Activated naive CD8-positive, alpha-beta T cell (primary cell): ENCODE measurements at regions not wholly inside any gene's neighbourhood (a gene's known extent, or its start where the extent isn't known, plus 50 kb on each side); places are given as distances from the start of the nearest gene placed in this dataset.
"Not testable (repeated sequence)": the region's sequence is repeated elsewhere in the genome, so short reads cannot be mapped to it uniquely, and the experiment has no call there.

Experiments
- H3K27ac Mint-ChIP-seq: one replicate; pipeline ENCODE4 v1.8.0; 2021; ENCODE audit warnings: mixed read lengths
- H3K27me3 Mint-ChIP-seq: one replicate; pipeline ENCODE4 v1.8.0; 2021; ENCODE audit warnings: mixed read lengths
- H3K36me3 Mint-ChIP-seq: one replicate; pipeline ENCODE4 v1.8.0; 2021; ENCODE audit warnings: mixed read lengths
- H3K4me1 Mint-ChIP-seq: one replicate; pipeline ENCODE4 v1.8.0; 2021; ENCODE audit warnings: low read depth, mixed read lengths
- H3K4me3 Mint-ChIP-seq: one replicate; pipeline ENCODE4 v1.8.0; 2021; ENCODE audit warnings: mild to moderate bottlenecking, mixed read lengths
- H3K9me3 Mint-ChIP-seq: one replicate; pipeline ENCODE4 v1.8.0; 2021; ENCODE audit warnings: low read depth, mixed read lengths

DNA sequence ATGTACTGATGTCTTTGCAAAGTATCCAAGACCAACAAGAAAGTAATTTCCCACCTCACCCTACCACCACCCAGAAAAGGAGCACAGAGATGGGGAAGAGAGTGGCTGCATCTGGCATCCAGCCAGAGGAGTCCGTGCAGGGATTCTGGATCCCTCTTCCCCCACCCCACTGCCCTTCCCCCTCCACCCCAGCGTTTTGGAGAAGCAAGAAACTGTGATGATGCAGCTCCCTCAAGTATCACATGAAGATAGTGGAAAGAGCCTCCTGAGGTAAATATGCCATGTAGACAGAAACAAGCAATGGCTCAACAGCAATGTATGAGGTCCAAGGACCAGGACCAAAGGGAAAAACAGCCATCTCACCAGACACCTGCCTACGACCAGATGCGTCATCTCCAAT lies 153.8 kb downstream of the DEPDC1B start:
- Mint-ChIP-seq H3K36me3 (no peaks in the 10 kb centered on the region), H3K4me3 (no peak overlapping the region), H3K4me1 (peaks cover 5% of the 10 kb centered on the region), H3K9me3 (no peaks in the 10 kb centered on the region), H3K27me3 (no peaks in the 10 kb centered on the region), H3K27ac (no peak overlapping the region)

DNA sequence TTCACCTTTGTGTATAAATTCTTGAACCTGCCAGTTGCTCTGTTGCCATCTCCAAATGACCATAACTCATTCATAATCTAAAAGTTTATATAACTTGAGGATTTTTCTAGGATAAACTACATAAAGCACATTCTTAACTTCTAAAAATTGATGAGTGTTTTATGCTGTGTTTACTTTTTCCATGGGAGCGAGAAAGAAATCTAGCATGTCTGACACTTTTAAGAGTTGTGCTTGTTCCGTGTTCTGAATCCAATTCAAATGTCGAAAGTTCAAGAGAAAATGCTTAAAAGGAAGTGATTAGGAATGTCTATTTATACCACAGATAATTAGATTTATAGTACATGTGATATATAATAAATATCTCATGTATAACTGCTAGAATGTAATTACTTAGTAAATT lies 154.4 kb downstream of the DEPDC1B start:
- no peak overlapping the region for H3K4me3 Mint-ChIP-seq
- peaks cover 5% of the 10 kb centered on the region for H3K4me1 Mint-ChIP-seq
- no peaks in the 10 kb centered on the region for H3K27me3 Mint-ChIP-seq
- no peak overlapping the region for H3K27ac Mint-ChIP-seq
- no peaks in the 10 kb centered on the region for H3K9me3 Mint-ChIP-seq
- no peaks in the 10 kb centered on the region for H3K36me3 Mint-ChIP-seq

DNA sequence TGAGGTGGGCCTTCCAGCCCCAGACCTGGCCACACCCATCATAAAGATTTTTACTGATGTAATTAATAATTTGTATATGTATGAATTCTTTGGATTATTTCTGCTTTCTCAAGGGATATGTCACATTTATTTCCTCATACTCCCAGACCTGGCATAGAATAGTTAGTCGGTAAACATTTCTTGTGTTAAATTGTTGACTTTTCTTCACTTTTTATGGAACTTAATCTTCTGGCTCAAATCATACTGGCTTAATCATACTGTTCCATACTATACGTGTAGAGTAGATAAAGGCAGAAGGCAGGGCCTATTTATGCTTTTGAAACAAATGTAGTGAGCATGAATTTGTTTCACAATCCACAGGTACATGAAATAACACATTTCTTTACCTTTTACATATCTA lies 155.8 kb downstream of the DEPDC1B start:
- H3K4me1 Mint-ChIP-seq, result peaks cover 12% of the 10 kb centered on the region
- H3K27me3 Mint-ChIP-seq, result no peaks in the 10 kb centered on the region
- no peaks in the 10 kb centered on the region for H3K36me3 Mint-ChIP-seq
- no peaks in the 10 kb centered on the region for H3K9me3 Mint-ChIP-seq
- no peak overlapping the region for H3K27ac Mint-ChIP-seq
- H3K4me3 Mint-ChIP-seq, result no peak overlapping the region

DNA sequence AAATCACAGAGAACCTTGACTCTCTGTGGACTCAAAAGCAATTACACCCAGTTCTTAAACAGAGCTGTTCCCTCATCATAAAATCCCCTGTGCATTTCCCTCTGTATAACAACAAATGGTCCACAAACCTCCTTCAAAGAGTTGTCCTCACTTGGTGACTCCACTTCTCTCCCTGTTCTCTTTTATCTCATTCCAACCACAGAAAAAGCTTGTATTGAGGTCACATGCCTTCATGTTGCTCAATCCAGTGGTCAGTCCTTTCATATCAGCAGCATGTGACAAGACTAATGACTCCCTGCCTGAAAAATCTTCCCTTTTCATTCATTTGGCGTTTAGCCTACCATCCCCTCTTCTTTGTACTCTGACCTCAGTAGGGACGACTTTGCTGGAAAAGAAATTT lies 158.0 kb downstream of the DEPDC1B start:
- Mint-ChIP-seq H3K36me3 (no peaks in the 10 kb centered on the region), H3K4me3 (no peak overlapping the region), H3K27me3 (no peaks in the 10 kb centered on the region), H3K9me3 (no peaks in the 10 kb centered on the region), H3K4me1 (peaks cover 14% of the 10 kb centered on the region), H3K27ac (no peak overlapping the region)

DNA sequence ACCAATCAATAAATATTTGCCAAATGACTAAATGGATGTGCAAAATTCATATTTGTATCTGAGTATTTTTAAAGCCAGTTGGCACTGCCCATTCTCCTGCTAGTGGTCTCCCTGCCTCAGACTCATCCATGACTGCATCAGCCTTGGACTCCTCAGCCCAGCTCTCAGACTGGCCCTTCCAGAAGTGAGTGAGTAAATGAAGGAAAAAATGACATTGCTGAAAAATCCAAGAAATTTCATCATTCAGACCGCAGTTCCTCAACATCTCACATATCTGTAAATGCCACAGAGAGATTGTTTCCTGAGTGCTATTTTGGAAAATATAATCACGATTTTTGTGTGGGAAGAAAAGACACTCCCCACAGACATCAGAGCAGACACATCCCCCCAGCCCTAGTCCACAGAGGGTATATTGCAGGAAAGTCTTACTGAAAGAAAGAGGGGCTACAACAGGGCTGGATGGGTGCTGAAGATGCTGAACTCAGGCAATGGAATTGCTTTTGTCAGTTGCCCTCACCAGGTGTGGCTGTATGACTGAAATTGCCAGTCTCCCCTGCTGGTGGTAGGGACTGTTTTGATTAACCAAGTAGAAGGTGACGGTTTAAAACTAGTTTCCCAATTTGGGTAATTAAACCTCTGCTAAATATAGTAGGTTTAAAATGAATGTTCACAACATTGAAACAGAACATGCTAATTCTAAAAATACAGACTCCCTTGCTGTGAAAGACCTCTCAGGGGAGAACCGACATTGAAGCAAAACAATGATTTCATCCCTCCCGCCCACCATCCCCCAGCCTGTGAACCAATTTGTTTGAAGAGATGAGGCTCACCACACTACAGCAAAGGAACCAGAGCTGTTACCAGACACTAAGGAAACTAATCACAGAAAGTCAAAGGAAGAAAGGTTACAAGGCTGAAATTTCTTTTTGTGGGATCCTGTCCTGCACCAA lies 158.8 kb downstream of the DEPDC1B start:
- H3K4me3 Mint-ChIP-seq, result no peak overlapping the region
- no peaks in the 10 kb centered on the region for H3K36me3 Mint-ChIP-seq
- H3K27me3 Mint-ChIP-seq, result no peaks in the 10 kb centered on the region
- H3K4me1 Mint-ChIP-seq, result peaks cover 14% of the 10 kb centered on the region
- H3K27ac Mint-ChIP-seq, result no peak overlapping the region
- H3K9me3 Mint-ChIP-seq, result no peaks in the 10 kb centered on the region

DNA sequence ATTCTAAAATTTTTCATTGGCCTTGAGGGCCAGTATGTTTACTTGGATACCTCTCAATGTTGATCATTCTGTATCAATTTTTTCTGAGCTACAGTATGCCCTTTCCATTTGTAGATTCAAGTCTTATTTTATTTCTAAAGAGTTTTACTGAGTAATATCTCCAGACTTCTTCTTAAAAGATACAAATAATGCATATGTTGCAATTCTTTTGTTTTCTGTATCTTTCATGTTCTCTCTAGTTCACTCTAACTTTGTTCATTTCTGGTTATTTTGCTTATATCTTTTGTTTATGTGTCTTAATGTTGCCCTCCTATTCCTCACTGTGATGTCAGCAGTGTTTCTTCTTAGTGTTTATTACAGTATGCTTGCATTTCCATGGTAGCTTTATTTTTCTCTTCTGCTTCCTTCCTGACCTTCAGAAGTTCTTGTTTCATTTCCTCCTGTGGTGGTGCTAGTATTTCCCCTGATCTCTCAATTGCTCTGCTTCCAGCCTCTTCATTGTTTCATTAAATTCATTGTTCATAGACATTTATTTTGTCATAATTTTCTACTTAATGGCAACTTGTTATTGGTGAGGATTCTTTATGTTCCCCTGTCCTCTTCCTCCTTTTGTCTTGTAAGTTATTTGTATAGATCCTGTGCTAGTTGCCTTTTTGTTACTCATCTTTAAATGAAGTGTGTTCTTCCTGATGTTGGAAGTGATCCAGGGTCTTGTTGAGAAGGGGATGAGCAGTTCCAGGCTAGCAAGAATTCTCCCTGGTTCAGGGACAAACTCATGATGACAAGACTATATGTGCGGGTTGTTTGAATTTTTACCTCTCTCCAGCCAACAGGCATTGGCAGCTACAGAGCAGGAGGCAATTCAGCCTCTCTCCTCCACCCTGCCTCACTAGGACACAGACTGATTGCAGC lies 160.8 kb downstream of the DEPDC1B start:
- H3K4me3 Mint-ChIP-seq, result peak overlapping the region; percentile 14

DNA sequence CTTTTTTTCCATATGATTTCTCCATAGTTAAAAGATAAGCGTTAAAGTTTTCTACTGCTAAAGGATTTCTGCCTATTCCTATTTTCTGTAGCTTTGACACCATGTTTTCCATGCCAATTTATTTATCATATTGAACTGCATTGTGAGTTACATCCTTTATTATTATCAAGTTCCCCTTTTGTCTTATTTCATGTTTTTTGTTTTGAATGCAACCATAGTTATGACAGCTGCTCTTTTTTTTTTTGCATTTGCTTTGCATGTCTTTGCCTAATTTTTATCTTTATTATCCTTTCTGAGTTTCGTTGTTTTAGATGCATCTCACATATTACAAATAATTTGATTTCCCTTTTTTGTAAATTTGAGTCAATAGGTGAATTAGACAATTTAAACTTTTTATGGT lies 161.5 kb downstream of the DEPDC1B start:
- Mint-ChIP-seq H3K4me1 (peaks cover 14% of the 10 kb centered on the region), H3K9me3 (peaks cover 4% of the 10 kb centered on the region), H3K36me3 (no peaks in the 10 kb centered on the region), H3K27ac (no peak overlapping the region), H3K27me3 (no peaks in the 10 kb centered on the region), H3K4me3 (no peak overlapping the region)

More for the DNA sequence above, 160.8 kb downstream of the DEPDC1B start:
- H3K9me3 Mint-ChIP-seq, result no peaks in the 10 kb centered on the region
- no peak overlapping the region for H3K27ac Mint-ChIP-seq
- no peaks in the 10 kb centered on the region for H3K27me3 Mint-ChIP-seq
- H3K4me1 Mint-ChIP-seq, result peaks cover 14% of the 10 kb centered on the region
- no peaks in the 10 kb centered on the region for H3K36me3 Mint-ChIP-seq

DNA sequence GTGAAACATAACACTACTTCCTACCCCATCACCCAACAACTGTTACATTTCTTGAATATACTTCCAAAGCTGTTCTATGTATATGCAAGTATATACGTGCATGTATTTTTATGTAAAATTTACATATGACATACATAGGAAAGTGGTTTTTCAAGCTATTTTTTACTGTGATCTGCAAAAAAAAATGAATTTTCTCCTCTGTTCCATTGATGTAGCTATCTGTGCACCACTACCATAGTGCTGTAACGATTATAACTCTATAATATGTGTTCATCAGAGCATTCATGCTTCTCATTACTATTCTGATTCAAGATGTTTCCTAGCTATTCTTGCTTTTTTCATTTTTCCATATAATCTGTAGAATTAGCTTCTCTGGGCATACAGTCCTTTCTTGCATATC lies 164.0 kb downstream of the DEPDC1B start:
- H3K27ac Mint-ChIP-seq, result no peak overlapping the region
- no peaks in the 10 kb centered on the region for H3K36me3 Mint-ChIP-seq
- H3K27me3 Mint-ChIP-seq, result no peaks in the 10 kb centered on the region
- peaks cover 9% of the 10 kb centered on the region for H3K4me1 Mint-ChIP-seq
- H3K4me3 Mint-ChIP-seq, result no peak overlapping the region
- H3K9me3 Mint-ChIP-seq, result peaks cover 4% of the 10 kb centered on the region

DNA sequence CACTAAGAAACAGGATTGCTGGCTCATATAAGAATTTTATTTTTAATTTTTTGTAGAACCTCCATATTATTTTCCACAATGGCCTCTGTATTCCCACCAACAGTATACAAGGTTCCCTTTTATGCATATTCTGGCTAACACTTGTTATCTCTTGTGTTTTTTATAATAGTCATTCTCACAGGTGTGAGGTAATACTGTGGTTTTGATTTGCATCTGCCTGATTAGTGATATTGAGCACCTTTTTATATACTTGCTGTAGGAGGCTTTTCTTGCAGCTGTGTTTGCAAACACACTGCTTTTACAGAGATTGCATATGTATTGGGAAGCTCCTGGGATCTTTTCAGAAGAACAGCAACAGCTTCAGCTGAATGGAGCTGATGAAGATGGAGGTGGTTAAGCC lies 164.8 kb downstream of the DEPDC1B start:
- Mint-ChIP-seq H3K27me3 (no peaks in the 10 kb centered on the region), H3K4me1 (peaks cover 9% of the 10 kb centered on the region), H3K9me3 (peaks cover 4% of the 10 kb centered on the region), H3K4me3 (no peak overlapping the region), H3K27ac (no peak overlapping the region), H3K36me3 (no peaks in the 10 kb centered on the region)

DNA sequence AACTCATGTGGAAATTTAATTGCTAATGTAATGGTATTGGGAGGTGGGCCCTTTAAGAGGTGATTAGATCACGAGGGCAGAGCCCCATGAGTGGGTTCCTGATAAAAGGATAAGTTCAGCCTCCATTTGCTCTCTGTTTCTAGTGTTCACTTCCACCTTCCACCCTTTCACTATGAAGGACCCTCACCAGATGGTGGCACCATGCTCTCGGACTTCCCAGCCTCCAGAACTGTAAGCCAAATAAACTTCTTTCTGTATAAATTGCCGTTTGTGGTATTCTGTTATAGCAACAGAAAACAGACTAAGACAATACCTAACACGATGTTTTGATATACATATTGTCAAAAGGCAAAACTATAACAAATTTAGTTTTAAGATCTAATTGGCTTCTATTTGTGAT lies 166.2 kb downstream of the DEPDC1B start:
- H3K27me3 Mint-ChIP-seq, result no peaks in the 10 kb centered on the region
- H3K36me3 Mint-ChIP-seq, result no peaks in the 10 kb centered on the region
- no peak overlapping the region for H3K4me3 Mint-ChIP-seq
- H3K4me1 Mint-ChIP-seq, result no peaks in the 10 kb centered on the region
- peaks cover 4% of the 10 kb centered on the region for H3K9me3 Mint-ChIP-seq
- H3K27ac Mint-ChIP-seq, result no peak overlapping the region

DNA sequence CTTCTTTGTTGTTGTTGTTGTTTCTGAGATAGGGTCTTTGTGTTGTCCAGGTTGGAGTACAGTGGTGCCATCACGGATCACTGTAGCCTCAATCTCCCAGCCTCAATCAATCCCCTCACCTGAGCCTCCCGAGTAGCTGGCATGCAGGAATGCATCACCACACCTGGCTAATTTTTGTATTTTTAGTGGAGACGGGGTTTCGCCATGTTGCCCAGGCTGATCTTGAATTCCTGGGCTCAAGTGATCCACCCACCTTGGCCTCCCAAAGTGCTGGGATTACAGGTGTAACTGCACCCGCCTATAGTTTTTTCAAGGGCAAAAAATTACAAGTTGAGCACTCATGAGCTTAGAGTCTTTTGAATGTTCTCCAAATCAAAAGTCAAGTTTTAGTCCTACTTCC lies 167.2 kb downstream of the DEPDC1B start:
- H3K4me1 Mint-ChIP-seq, H3K27me3 Mint-ChIP-seq, H3K9me3 Mint-ChIP-seq, H3K4me3 Mint-ChIP-seq, H3K36me3 Mint-ChIP-seq, H3K27ac Mint-ChIP-seq: not testable (repeated sequence)

DNA sequence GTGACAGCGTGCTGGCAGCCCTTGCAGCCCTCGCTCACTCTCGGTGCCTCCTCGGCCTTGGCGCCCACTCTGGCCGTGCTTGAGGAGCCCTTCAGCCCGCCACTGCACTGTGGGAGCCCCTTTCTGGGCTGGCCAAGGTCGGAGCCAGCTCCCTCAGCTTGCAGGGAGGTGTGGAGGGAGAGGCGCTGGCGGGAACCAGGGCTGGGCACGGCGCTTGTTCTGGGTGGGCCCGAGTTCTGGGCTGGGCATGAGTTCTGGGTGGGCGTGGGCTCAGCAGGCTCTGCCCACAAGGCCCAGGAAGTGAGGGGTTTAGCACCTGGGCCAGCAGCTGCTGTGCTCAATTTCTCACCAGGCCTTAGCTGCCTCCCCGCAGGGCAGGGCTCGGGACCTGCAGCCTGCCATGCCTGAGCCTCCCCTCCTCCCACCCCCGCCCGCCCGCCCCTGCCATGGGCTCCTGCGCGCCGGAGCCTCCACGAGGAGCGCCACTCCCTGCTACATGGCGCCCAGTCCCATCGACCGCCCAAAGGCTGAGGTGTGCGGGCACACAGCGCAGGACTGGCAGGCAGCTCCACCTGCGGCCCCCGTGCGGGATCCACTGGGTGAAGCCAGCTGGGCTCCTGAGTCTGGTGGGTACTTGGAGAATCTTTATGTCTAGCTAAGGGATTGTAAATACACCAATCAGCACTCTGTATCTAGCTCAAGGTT lies 169.7 kb downstream of the DEPDC1B start:
- H3K4me1 Mint-ChIP-seq, H3K4me3 Mint-ChIP-seq, H3K36me3 Mint-ChIP-seq, H3K27ac Mint-ChIP-seq, H3K27me3 Mint-ChIP-seq, H3K9me3 Mint-ChIP-seq: not testable (repeated sequence)

DNA sequence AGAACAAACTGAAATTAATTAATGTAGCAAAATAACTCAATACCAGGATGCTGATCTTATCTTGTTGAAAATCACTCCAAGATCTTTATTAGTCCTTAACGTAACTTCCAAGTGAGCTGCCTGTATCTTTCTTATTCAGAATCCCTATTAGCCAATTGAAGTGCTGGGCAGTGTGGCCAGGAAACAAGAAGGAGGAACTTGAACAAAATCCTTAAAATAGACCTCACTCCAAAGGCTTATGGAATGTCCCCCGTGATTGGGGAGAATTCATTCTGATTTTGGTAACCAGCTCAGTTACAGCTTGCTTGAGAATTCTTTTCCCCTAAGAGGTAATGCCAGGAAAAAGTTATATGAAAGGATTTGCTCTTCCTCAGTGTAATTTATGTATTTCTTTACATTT lies 171.0 kb downstream of the DEPDC1B start:
- peaks cover 1% of the 10 kb centered on the region for H3K4me1 Mint-ChIP-seq
- H3K9me3 Mint-ChIP-seq, result peaks cover 4% of the 10 kb centered on the region
- no peaks in the 10 kb centered on the region for H3K27me3 Mint-ChIP-seq
- no peak overlapping the region for H3K4me3 Mint-ChIP-seq
- H3K36me3 Mint-ChIP-seq, result no peaks in the 10 kb centered on the region
- H3K27ac Mint-ChIP-seq, result no peak overlapping the region

DNA sequence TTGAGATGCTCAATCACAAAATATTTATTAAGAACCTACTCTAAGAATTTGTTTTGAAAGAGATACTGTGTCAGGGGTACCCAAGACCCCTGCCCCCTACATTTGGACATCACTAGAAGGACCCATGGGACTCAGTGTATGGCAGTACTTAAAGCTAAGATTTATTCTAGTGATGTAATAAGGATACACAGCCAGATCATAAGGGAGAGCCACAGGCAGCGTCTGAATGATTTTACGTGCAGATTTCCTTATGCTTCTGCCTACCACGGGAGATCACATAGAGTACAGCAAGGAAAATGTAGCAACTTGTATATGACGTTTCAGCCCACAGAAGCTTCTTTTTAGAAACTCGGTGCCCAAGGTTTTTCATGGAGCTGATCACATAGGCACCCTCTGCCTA lies 172.9 kb downstream of the DEPDC1B start:
- Mint-ChIP-seq H3K4me3 (no peak overlapping the region), H3K36me3 (no peaks in the 10 kb centered on the region), H3K27me3 (no peaks in the 10 kb centered on the region), H3K27ac (no peak overlapping the region), H3K4me1 (peaks cover 1% of the 10 kb centered on the region), H3K9me3 (no peaks in the 10 kb centered on the region)
